ENCODE measurements at regions not wholly inside any gene's neighbourhood (a gene's known extent, or its start where the extent isn't known, plus 50 kb on each side); places are given as distances from the start of the nearest gene placed in this dataset.

GRCh38 chr22:25368271-25368670 lies 148.8 kb downstream of the CRYBB2 start:
- no peak for DNase-seq

DNA sequence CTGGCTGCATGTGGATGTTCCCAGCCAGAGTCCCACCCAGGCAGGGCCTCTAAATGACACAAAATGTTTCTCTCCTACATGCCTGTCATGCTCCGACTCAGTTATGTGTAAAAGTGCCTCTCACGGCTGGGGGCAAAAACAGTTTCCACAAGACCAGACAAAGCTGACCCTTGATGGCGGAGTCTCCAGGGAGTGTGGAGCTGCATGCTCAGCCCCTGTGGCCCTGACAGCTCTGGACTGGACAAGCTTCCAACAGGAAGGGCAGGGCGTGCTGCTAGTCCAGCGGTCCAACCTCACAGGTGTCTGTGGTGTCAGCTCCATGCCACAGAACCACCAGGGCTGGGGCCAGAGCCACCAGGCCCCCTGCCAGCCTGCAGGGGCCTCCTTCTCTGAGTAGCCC lies 149.6 kb downstream of the CRYBB2 start:
- DNase-seq: no peak

DNA sequence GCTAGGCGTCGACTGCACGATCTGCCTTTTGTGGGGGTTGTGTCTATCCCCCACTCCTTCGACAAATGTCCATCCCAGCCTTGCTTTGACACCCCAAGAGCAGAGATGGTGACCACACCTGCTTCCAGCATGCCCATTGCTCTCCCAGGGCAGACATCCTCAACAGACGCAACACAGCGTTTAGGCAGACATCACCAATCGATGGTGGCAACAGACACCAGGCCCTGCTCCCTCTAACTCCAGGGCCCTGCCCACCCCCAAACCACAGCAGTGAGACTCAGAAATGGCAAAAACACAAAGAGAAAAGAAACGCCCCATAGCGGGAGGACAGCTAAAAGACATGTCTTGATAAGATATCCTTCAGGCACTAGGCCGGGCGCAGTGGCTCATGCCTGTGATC lies 150.9 kb downstream of the CRYBB2 start:
- DNase-seq: no peak

DNA sequence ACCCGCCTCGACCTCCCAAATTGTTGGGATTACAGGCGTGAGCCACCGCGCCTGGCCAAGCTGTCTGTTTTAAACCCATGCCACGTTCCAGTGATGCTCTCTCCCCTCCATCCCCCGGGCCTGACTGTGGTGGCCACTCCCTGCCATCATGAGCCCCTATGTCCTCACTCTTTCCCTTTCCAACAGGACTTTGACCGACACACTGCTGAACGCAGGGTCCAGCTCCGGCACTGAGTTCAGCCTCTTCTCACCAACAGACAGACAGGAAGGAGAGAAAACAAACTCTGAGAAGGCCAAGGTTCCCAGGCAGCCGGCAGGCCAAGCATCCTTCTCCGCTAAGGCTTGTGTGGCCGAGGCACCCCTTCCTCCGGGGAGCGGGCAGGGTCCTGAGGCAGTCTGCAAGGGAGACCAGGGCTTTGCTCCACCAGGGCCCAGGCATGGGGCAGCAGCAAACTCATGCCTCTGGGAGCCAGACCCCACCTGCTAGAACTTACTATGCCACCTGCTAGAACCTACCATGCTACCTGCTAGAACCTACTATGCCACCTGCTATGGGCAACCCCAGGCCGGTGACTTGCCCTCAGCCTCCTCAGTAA lies 152.7 kb downstream of the CRYBB2 start:
- DNase-seq: no peak

- DNase-seq: no peak
Observed at GRCh38 chr22:25373961-25374360, 154.5 kb downstream of the CRYBB2 start.

DNA sequence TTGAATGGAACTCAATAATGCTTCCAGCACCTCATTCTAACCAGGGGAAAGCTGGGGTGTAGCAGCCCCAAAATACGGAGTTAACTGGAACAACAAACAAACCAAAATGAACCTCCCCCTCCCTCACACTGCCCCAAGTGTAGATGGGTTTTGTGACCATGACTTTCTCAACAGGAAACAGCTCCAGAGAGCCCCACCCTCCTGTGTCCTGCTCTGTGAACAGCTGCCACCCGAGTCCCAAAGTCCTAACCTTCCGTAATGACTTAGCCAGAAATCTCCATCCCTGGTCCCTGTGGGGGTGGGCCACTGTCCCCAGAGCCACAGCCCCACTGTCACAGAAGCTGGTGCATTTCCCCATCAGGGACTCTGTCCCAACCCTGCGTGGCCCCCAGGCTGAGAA lies 155.4 kb downstream of the CRYBB2 start:
- no peak for DNase-seq

DNA sequence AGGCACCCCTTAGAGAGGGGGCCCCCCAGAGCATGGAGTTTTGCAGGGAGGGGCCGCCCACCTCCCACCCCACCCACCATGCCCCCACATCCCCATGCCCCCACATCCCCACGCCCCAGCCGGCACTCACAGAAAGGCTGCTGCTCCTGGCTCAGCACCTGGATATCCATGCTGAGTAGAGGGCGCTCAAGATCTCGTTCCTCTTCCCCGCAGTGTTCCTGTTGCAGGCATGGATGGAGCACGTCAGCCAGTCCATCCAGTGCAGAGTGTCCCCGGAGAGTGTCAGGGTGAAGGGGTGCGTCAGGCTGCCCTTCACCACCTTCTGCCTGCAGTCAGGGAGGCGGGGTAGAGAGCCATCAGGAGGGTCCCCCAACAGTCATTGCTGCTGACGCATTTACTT lies 156.2 kb downstream of the CRYBB2 start:
- DNase-seq: no peak

DNA sequence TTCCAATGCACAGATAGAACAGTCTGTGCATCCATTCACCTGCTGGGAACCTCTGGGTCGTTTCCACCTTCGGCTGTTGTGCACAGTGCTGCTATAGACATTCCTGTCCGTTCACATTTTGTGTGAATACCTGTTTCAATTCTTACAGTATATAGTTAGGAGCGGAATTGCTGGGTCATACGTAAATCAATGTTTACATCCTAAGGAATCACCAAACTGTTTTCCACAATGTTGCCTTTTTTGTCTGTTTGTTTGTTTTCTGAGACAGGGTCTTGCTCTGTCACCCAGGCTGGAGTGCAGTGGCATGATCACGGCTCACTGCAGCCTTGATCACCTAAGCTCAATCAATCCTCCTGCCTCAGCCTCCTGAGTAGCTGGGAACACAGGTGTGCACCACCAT lies 158.3 kb downstream of the CRYBB2 start:
- DNase-seq: no peak

- DNase-seq: no peak
Observed at GRCh38 chr22:25380122-25380747, 160.8 kb downstream of the CRYBB2 start.

- DNase-seq: no peak
Observed at GRCh38 chr22:25382762-25383161, 163.3 kb downstream of the CRYBB2 start.

- no peak for DNase-seq
Observed at GRCh38 chr22:25383278-25383820, 163.9 kb downstream of the CRYBB2 start.

DNA sequence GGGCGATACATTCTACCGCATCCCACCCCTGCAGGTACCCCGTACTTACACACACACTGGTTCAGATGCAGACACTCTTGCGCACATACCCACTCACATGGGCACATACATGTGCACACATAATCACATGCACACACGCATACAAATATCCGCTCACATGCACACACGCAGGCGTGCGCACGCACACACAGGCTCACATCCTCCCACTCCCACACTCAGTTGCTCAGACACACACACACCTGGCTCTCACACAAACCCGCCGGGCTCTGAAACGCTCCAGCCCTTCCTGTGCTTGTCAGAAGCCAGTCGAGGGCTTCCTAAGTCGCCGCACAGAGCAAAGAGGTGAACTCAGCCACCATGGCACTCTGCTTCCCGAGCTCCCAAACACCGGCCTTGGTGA lies 164.5 kb downstream of the CRYBB2 start:
- no peak for DNase-seq

DNA sequence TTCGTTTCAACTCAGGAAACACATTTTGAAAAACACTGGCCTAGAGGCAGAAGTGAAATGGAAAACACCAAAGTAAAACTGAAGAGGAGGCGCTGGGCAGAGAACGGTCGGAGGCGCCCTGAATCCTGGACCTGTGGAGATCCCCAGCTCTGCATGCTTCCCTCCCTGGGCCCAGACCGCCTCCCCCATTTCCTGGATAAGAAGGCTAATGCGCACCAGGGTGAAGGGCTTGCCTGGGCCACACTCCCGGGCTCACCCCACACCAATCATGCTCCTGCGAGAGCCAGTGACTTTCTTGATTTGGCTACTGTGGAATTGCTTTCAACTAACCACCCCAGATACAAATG lies 167.1 kb downstream of the CRYBB2 start:
- DNase-seq: no peak

- DNase-seq: no peak
Observed at GRCh38 chr22:25388415-25388814, 169.0 kb downstream of the CRYBB2 start.

DNA sequence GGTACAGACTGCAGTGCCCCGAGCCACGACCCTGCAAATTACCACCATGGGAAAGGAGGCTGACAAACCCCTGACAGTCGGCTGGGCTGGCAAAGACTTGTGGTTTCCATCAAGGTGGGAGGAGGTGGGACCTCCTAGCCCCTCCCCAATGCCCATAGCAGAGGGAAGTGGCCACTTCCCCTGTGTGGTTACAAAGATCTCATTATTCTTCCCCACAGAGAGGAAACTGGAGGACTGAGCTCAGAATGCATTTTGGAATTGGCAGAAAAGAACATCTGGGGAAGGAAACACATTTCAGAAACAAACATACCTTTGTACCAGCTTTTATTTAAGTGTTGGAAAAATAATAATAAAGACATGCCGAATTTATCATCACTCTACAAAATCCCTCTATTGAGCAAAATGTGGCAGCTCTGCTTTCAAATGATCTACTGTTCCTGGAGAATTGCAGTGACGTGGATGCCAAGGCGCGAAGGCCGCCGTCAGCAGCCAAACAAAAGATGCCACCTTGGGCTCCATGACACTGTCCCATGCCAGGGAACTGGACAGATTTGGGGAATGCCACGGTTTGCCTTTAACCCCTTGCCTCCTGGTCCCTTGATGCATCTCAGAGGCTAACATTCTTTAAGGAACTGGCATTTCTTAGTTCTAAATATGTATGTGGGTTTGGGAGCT lies 169.6 kb downstream of the CRYBB2 start:
- no peak for DNase-seq

GRCh38 chr22:25389541-25389919 lies 170.1 kb downstream of the CRYBB2 start:
- DNase-seq: no peak

DNA sequence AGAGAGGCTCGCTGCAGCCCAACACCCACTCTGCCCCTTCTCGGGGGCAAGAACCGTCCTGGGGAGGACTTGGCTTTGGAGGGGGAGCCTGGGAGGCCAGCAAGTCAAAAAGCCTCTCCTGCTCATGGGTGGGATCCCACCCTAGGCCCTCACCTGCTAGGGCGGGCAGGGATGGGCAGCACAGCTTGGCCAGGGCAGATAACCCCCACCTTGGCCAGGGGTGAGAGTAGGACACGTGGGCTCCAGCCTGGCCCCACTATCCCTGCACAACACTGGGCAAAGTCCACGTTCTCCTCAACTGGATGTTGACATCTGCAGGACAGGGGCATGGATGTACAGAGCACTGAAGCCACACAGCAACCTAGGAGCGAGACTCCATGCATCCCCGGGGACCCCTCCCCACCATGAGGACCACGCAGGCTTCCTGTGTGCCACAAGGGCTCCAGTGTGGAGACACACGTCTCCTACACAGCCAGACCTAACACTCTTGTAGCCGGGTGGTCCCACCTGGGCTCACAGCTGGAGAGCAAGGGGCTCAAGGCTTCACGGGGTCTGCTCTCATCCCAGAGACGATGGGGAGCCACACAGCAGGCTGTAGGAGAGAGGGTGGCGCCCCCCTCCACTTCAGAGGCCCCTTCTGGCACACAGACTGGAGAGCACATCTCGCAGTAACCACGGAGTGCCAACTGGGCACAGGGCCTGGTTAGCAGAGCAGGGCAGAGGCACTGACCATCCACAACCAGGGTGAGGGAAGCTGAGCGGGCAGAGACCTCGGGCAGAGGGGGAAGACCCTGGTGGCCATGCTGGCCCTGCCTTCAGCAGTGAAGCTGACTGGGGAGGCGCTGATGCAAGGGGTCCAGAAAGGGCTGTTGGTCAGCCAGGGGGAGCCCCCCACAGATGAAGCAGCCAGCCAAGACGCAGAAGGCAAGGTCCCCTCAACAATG lies 171.1 kb downstream of the CRYBB2 start:
- no peak for DNase-seq

- DNase-seq: no peak
Observed at GRCh38 chr22:25392584-25392983, 171.9 kb upstream of the GRK3 start.

DNA sequence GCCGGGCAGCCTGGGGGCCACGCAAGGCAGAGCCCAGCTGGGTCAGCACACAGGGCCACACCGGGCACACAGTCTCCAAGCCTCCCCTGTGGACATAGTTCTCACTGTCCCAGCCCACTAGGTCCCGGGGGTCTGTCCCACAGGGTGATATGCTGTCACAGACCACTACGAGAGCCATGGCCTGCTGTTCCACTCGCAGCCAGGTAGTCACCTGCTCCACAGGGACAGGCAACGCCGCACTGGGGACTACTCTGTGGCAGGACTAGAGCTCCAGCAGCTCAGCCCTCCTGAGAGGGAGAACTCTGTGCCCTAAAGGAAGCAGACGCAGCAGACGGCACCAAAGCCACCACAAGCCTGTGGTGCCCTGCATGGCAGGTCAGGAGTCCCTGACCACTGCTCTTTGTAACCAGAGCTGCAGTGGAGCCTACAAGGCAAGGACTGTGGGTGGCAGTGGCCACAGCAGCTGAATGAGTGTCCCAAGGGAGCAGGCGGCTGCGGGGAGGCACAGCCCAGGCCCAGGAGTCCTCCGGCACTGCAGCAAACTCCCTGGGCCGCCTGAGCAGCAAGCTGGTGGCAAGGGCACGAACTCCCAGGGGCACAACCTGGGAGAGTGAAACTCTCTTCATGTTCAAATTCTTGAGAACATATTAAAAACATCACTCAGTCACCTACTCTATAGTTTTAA lies 171.2 kb upstream of the GRK3 start:
- DNase-seq: no peak

DNA sequence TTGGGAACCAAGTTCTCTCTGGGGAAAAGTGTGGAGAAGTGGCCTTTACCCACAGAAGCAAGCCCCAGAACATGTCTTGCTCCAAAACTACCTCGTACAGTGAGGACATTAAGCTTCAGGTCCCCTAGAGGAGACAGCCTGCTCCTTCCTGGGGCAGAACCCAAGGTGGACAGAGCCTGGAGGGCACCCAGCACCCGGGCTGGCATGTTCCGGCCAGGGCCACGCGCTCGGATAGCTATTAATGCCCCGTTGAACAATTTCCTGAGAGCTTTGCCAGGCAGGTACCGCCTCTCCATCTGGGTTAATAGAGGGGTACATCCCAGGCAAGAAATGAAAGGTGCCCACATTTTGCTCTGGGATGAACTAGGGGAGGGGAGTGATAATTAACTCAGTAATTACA lies 169.0 kb upstream of the GRK3 start:
- DNase-seq: no peak

DNA sequence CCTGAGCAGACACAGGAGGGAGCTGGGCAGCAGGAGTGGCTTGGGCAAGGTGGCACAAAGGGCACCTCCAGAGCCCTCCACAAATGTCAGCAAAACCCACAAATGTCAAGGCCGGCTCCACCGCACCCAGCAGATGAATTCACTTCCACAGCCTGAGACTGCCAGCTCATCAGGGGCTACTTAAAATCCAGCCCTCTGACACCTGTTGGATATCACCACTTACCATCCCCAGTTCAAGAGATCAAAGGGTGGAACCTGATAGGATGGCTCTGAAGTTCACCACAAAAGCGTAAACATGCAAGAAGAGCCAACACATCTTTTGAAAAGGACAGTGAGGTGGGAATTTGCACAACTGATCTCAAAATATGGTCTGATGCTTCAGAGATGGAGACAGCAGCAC lies 168.6 kb upstream of the GRK3 start:
- no peak for DNase-seq

DNA sequence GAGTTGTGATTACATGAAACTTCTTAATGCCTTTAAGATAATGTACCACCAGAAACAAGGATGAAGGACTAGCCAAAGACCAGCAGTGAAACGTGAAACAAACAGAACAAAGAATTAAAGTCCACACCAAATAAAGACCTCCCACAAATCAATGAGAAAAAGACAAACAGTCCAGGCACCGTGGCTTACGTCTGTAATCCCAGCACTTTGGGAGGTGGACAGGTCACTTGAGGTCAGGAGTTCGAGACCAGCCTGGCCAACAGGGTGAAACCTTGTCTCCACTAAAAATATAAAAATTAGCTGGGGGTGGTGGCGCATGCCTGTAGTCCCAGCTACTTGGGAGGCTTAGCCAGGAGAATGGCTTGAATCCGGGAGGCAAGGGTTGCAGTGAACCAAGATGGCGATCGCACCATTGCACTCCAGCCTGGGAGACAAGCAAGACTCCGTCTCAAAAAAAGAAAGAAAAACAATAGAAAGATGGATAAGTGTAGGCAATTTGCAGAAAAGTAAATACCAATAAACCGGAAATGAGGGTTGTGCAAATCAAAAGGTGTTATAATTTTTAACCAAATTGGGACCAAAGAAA lies 167.8 kb upstream of the GRK3 start:
- no peak for DNase-seq

Data from NCI-H526 treated with DMSO at 0.1 percent for 48 hours (cell line).